GM19099 (cell line): ENCODE measurements at regions not wholly inside any gene's neighbourhood (a gene's known extent, or its start where the extent isn't known, plus 50 kb on each side); places are given as distances from the start of the nearest gene placed in this dataset.

Experiments used
- POLR2A ChIP-seq: IDR thresholded peaks from 3 replicates; pipeline ENCODE4 v1.6.1; 2011; ENCODE audit warnings: low read depth; ENCODE audit not compliant: insufficient read length; ENCODE audit errors: extremely low read depth

DNA sequence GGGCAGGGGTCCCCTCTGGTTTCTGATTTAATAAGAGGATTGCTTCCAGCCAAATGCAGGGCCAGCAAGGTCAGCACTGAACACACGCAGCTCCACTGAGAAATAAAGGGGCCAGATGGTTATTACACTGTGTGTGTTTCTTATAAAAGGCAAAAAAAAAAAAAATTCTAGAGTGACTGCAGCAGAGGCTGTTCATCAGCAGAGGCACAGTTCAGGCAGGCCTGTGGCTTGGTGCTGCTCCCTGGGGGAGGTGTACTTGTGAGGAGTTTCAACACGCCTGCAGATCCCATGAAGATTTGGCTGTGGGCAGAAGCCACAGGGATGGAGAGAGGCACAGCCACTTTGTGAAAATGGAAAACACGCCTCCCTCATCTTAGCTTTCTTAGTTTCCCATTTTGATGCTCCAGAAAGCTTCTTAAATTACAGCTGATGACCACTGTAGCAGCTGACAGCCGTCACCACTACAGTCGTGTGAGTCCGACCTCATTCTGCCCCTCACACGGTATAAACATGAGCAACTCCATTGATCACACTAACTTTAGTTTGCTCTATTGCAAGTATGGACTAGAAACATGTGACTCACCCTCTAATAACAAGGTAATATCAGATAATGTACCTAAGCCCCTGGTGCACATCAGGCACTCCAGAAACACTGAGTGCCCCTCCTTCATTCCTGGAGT lies 726.5 kb upstream of the RAB6C start:
- TF ChIP-seq POLR2A = no peak

DNA sequence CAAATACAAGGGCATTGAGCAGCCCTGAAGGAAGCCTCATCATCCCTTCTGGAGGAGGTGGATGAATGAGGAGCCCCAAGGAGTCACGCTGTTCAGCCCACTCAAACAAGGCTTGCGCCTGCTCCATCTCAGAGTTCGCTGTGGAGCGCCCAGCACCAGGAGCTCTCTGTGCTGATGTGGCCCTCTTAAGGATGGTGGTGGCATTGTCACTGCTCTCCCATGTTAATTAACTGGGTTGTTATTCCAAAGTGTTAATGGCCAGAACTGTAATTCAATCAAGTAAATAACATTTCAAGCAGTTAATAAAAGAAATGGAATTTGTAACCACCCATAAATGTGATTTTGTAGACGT lies 726.0 kb upstream of the RAB6C start:
- no peak for TF ChIP-seq POLR2A

DNA sequence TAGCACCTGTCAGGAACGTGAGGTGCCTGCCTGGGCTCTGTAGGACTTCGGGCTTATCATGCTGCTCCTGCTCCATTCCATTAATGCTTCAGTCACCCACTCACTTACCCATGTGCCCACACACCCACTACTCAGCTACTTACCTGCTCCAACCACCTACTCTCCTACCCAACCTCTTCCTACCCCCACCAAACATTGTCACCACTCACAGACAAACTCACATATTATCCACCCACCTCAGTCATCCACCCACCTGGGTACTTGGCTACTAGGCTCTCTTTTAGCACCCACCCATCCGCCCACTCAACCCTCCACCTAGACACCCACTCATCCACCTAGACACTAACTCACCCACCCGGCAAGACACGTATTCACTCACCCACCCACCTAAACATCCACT lies 724.7 kb upstream of the RAB6C start:
- TF ChIP-seq POLR2A = no peak

DNA sequence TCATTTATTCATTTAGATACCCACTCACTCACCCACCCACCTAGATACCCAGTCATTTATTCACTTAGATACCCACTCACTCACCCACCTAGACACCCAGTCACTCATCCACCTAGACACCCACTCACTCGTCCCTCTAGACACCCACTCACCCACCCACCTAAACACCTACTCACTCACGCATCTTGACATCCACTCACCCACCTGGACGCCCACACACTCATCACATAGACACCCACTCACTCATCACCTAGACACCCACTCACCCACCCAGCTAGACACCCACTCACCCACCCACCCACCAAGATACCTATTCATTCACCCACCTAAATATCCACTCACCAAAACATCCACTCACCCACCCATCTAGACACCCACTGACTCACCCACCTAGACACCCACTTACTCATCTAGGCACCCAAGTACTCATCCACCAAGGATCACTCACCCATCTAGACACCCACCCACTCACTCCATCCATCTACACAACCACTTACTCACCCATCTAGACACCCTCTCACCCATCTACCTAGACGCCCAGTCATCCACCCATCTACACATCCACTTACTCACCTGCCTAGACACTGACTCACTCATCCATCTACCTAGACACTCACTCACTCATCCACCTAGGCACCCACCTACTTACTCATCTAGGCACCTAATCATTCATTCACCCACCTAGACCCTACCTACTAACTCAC lies 723.7 kb upstream of the RAB6C start:
- TF ChIP-seq POLR2A = no peak

DNA sequence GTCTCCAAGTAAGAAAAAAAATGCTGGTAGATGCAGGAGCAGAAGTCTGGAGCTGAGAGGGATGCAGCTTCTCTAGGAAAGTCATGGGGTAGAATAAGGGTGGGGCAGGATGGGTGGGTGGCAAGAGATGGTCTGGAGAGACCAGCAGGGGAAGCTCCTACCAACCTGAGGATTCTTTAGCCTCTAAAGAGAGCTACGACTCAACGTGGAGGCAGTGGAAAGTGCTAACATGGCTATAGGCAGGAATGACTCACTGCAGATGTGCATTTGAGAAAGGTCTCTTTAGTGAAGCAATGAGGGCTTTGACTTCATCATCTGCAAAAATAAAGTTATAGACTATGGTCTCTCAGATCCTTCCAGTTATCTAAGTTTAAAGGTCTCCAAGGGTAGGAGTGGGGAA lies 722.8 kb upstream of the RAB6C start:
- no peak for TF ChIP-seq POLR2A

DNA sequence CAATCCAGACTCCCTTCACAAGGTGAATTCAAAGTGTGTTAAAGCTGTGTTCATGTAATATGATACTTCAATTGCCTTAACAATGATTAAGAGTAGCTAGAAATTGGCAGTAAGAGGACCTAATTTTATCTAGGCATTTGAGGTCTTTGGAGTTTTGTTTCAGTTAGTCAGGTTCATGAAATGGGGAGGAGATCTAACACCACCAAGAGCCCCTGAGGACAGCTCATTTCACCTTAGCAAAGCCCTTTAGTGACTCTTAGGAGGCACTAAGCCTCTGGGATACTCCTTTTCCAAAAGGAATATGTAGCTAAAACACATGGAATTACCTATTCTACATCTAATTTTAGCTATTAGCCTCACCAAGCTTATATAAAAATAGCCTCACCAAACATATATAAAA lies 716.5 kb upstream of the RAB6C start:
- TF ChIP-seq POLR2A = no peak

DNA sequence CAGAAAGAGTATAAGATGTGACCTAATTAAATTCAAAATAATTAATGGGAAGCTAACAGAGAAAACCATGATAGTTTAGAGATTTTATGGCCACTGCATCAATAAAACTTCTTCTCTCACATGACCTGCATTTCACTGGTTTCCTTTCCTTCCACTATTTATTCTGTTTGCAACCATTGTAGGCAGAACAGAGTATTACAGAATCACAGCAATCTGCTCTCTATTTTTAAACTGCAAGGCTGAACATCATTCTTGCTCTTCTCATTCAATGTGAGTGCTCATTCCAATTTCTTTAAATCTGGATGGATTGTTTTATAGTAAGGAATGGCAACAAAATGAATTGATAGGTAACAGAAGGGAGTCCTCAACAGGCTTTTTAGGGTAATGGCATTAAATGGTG lies 715.5 kb upstream of the RAB6C start:
- TF ChIP-seq POLR2A = no peak

DNA sequence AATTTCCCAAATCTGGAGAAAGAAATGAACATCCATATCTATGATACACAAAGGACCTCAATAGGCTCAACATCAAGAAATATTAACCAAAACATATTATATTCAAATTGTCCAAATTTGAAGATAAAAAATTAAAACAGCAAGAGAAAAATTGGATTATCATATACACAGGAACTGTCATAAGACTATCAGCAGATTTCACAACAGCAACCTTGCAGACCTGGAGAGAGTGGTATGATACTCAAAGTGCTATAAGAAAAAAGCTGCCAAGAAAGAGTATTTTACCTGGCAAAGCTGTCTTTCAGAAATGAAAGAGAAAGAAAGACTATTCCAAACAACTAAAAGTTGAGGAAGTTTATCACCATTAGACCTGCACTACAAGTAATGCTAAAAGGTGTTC lies 711.9 kb upstream of the RAB6C start:
- no peak for TF ChIP-seq POLR2A

DNA sequence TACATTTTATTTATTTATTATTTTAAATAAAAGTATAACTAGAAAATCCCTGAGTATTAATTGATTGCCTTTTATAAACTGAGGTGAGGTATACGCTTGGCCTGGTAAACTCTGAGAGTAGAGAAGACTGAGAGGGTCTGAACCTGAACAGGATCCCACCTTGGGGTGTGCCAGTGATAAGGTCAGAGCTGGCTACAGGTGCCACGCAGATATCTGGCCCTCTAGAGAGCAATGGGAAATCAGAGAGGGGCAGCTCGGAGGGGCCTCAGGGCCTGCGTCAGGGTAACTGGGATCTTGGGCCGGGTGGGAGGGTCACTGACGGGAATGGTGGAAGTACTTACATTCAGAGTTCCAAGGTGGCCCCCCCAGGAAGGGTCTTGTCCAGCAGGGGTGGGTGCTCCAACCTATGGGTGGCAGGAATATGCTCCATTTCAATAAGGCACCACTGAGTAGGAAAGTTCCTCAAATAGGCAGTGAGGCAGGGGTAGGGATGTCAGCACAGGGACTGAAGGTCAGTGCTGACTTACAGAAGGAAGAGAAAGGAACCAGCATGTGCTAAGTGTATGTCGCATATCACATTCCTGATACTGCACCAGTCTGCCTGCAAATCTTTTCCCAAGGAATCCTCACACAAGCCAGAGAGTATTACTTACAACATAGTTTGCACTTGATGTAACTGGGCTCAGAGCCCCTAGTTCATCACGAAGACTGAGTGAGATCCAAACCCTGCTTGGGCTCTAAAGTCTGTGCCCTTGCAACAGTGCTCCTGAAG lies 706.0 kb upstream of the RAB6C start:
- no peak for TF ChIP-seq POLR2A

DNA sequence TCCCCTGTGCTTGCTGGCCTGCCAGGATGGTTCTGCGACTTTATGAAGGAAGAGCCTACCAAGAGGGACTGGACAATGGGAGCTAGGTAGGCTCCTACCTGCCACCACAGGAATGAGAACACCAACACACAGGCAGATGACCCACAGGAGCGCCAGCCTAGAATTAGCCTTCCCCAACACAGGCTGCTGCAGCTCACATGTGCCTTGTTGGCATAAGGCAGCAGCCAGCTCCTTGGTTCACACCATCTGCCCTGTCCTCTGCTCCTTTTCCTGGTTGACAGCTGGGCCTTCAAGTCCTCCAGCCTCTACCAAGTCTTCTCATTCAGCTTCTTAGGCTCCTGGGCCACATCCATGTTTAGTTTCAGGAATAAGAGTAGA lies 705.4 kb upstream of the RAB6C start:
- no peak for TF ChIP-seq POLR2A

DNA sequence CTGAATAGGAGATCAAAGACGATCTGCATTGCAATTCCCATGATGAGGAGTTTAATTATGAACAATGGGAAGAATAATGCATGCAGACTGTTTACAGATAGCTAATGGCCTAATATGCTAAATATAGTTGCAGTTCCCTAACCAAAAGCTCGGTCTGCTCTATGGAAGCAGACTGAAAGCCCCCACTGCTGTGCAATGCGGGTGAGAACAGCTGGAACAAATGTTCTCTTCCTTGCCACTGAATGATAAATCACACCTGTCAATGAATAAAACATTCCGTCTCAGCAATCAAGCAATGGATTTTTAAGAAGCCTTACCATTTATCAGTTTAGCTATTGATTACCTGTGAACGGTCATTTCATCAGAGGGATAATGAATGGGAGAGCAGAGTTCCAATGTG lies 704.5 kb upstream of the RAB6C start:
- no peak for TF ChIP-seq POLR2A

DNA sequence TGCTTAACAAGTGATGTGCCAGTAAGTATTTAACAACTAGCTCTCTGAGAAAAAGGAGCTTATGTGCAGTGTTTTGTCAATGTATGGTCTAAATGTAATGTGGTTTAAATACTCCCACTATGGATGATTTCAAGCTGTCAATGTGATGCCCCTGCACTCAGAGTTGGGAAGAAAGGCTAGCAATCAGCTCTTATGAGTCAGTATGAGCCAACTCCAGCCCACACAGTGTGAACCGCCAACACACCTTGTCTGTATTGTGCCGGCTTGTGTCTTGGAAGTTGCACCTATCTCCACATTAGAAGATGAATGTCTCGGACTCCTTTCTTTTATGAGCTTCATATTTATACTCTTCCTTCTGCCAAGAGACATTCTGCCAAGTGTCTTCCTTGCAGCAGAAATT lies 703.8 kb upstream of the RAB6C start:
- TF ChIP-seq POLR2A = no peak

DNA sequence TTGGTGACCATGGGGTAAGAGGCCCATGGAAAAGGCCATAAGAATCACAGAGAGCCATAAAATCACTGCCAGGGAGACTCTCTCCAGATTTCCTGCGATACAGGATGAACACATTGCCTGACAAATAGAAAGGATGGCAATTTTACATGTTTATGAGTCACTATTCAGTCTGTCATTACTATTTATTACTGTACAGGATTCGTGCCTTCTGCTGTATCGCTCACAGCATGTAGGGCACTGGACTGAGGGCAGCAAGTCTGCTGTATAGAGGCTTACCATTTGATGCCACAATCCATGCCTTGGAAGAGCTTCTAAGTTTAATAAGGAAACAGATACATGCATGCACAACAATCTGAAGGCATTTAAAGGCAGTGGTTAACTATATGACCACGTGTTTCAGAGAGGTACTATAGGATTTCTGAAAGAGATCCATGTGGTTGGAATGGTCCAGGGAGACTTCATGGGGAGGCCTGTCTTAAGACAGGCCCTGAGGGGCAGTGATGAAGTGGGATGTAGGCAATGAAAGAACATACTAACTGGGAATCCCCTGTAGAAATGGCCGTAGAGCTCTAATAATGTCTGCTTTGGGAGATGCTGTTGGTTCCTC lies 702.4 kb upstream of the RAB6C start:
- TF ChIP-seq POLR2A = no peak

DNA sequence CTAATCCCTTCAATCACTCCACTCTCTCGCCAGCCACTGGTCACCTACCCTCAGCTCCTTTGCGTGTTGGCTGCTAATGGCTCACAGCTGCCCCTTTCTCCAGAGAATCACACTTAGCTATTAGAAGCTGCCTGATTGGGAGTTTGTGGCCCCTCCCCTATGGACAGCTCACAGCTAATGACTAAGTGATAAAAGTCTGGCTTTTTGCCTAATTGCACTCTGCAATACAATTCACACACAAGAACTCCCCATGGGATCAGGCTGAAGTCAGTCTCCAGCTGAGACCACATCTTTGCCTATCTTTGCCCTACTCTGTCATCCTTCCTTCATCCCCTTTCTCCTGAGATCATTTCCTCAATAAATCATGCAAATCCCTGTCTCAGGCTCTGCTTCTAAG lies 701.9 kb upstream of the RAB6C start:
- no peak for TF ChIP-seq POLR2A

DNA sequence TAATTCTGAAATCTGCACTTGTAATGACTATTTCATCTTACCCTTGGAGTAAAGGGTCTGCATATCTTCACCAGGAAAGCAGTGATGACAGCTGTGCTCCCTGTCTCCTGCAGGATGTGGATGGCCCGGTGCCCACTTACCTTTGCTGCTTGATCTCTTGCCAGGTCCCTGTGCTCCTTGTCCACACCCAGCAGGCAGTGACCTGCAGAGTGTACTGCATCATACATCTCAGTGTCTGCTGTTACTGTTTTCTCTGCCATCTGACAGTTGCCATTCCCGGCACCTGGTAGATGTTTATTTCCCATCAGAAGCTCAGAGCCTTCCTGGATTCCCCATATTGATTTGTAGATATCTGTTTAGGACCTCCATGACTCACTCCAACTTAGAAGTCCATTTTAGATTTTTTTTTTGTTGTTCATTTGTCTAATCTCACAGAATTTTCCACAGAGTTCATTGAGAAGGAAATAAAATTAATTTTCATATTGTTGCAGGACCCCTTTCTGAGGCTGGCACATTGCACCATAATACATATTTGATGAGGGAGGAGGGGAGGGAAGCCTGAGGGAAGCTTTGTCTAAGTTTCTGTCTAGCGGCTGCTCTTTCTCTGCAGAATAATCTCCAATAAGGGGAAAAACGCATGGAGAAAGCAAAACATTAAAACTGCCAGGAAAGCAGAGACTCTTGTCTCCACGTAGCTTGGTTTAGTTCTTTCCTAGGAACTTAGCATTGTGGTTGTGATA lies 697.5 kb upstream of the RAB6C start:
- TF ChIP-seq POLR2A = no peak
